ENCODE measurements at regions not wholly inside any gene's neighbourhood (a gene's known extent, or its start where the extent isn't known, plus 50 kb on each side); places are given as distances from the start of the nearest gene placed in this dataset.
A peak's percentile ranks its signal among the peaks of the same experiment; 100 is the strongest.

GRCh38 chr18:7429831-7430230 is 137.3 kb upstream of the PTPRM start:
- DNase-seq: no peak

- no peak for DNase-seq
These were observed 130.9 kb upstream of the PTPRM start for GRCh38 chr18:7436166-7436565.

GRCh38 chr18:7437870-7438269 is 129.2 kb upstream of the PTPRM start:
- no peak for DNase-seq

- DNase-seq: no peak
These were observed 128.5 kb upstream of the PTPRM start for GRCh38 chr18:7438646-7439045.

- DNase-seq: no peak
These were observed 119.6 kb upstream of the PTPRM start for GRCh38 chr18:7447318-7448028.

- peak; percentile 1 for DNase-seq
These were observed 114.8 kb upstream of the PTPRM start for GRCh38 chr18:7452331-7452730.

- DNase-seq: no peak
These were observed 112.7 kb upstream of the PTPRM start for GRCh38 chr18:7454429-7454828.

GRCh38 chr18:7456376-7456775 is 110.7 kb upstream of the PTPRM start:
- no peak for DNase-seq

GRCh38 chr18:7457262-7457661 is 109.9 kb upstream of the PTPRM start:
- DNase-seq: no peak

- no peak for DNase-seq
These were observed 108.2 kb upstream of the PTPRM start for GRCh38 chr18:7458884-7459283.

GRCh38 chr18:7459851-7460770 is 107.0 kb upstream of the PTPRM start:
- DNase-seq: no peak

- no peak for DNase-seq
These were observed 102.7 kb upstream of the PTPRM start for GRCh38 chr18:7464245-7464966.

GRCh38 chr18:7466190-7466589 is 100.9 kb upstream of the PTPRM start:
- DNase-seq: no peak

- DNase-seq: no peak
These were observed 99.2 kb upstream of the PTPRM start for GRCh38 chr18:7467708-7468466.

GRCh38 chr18:7470101-7470500 is 97.0 kb upstream of the PTPRM start:
- no peak for DNase-seq

GRCh38 chr18:7470503-7470902 is 96.6 kb upstream of the PTPRM start:
- DNase-seq: no peak

GRCh38 chr18:7476386-7476785 is 90.7 kb upstream of the PTPRM start:
- no peak for DNase-seq

GRCh38 chr18:7479756-7480155 is 87.4 kb upstream of the PTPRM start:
- no peak for DNase-seq

- no peak for DNase-seq
These were observed 86.2 kb upstream of the PTPRM start for GRCh38 chr18:7480879-7481278.

- DNase-seq: no peak
These were observed 84.8 kb upstream of the PTPRM start for GRCh38 chr18:7482342-7482741.

- no peak for DNase-seq
These were observed 81.5 kb upstream of the PTPRM start for GRCh38 chr18:7485616-7486015.

- no peak for DNase-seq
These were observed 78.5 kb upstream of the PTPRM start for GRCh38 chr18:7488571-7488970.

- DNase-seq: no peak
These were observed 77.0 kb upstream of the PTPRM start for GRCh38 chr18:7490104-7490503.

All from CD4-positive, alpha-beta T cell treated with Interleukin-10 for 1 hour (primary cell).